Pancreas (tissue), 10 donors: ENCODE measurements at regions not wholly inside any gene's neighbourhood (a gene's known extent, or its start where the extent isn't known, plus 50 kb on each side); places are given as distances from the start of the nearest gene placed in this dataset.

ENCODE experiments used
- ATAC-seq, 4 donors: fragments of 200-7000 bp; cut with Tn5 transposase; one replicate each; pipeline versions ENCODE4 v1.8.0 to v1.9.1; 2020; ENCODE audit warnings: mild to moderate bottlenecking in 4 of 4, moderate library complexity in 4 of 4
- DNase-seq, 6 donors: peaks; one replicate each; pipeline ENCODE4 v3.0.0-alpha.2; 2020
- FAIRE-seq: peaks from 2 replicates; lab custom pipeline; 2012; peaks lifted over from hg19 to GRCh38; lab: Jason Lieb, UNC
- H3K27ac ChIP-seq, 4 donors: fragments of 200-600 bp; sonication (generic); 1 replicate in 3 of 4; 2 replicates in 1 of 4; pipeline versions ENCODE4 v1.5.0 to v1.8.0; 2020
- H3K27me3 ChIP-seq, 4 donors: fragments of 200-600 bp; one replicate each; pipeline ENCODE4 v1.8.0; 2021
- H3K36me3 ChIP-seq, 3 donors: fragments of 200-600 bp; sonication (generic) in 1 of 3; one replicate each; pipeline versions ENCODE4 v1.5.0 to v1.8.0; 2020 to 2021
- H3K4me1 ChIP-seq, 3 donors: fragments of 200-600 bp; one replicate each; pipeline ENCODE4 v1.8.0; 2021
- H3K4me3 ChIP-seq, 4 donors: fragments of 200-600 bp; sonication (generic) in 2 of 4; one replicate each; pipeline versions ENCODE4 v1.5.0 to v1.8.0; 2020 to 2021
- H3K9me3 ChIP-seq, 4 donors: fragments of 200-600 bp; one replicate each; pipeline ENCODE4 v1.8.0; 2021
- WGBS, 2 donors: extraction: QIAGEN DNeasy Blood & Tissue Kit; methylation state at CpG; one replicate each; pipeline ENCODE4 v1.1.7; 2013; 5-methylcytosine and 5-hydroxymethylcytosine counted together
- intact Hi-C, 3 donors: fragments of 100-400 bp; cut with DNase I; formaldehyde crosslinking; loops; one replicate each; pipeline versions ENCODE4 v1.11.1 to v1.14.2; 2022
- TF ChIP-seq, protein P1 (sequence below), 4 donors: fragments of 200-600 bp; sonication (generic) in 3 of 4; IDR thresholded peaks; one replicate each; pipeline versions ENCODE4 v1.5.0 to v1.8.0; 2021; ENCODE audit warnings: antibody characterized with exemption in 4 of 4
- donor health status: healthy with polysubstance abuse.
- donor health status: DM: no; HTN: no; CAD: no; lungs with moderate emphysema.
- donor health status: DM: no; HTN: no; CAD: no.
- donor health status: control.
- donor health status: control.
- donor health status: Bipolar disorder and iron deficiency.
- donor health status: DM: yes; HTN: yes; CAD: no.
- donor health status: DM: no; HTN: no; CAD: no.
- donor health status: DM: no; HTN: no; CAD: no.
- donor health status: DM: yes; HTN: yes; CAD: no.

DNA sequence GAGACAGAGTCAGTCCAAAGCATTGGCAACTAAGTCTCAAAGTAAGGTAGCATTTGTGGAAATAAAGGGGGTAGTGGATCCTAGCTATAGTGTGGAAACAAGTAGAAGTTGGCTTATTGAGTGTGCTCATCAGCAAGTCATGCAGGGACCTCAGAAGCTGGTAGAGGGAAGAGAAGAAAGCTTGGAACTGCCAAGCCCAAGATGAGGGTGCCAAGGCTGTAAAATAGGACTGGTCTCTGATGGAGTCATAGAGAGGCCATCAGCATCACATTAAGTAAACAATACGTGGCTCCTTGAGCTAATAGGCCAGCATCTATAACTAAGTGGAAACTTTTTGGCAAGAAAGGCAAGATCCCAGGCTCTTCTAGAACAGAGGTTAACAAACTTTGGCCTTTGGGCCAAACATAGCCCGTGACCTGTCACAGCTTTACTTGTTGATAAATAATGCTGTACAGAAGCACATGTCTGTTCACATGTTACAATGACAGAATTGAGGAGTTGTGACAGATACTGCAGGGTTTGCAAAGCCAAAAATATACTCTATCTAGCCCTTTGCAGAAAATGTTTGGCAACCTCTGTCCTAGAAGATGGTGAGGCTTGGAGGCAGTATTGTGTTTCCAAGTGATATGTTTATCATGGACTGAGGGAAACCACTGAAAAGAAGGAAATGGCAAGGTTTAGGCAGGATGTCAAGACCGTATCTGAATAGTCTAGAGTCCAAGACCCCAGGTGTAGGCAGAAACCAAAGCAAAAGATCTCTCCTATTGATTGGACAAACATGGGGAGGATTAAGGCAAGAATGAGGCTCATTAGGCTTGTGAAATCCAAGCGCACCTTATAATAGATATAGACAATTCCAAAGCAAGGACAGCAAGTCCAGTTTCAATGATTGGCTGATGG, 62.5 kb upstream of the CD44 start:
- H3K36me3 ChIP-seq, result no peaks in the 10 kb centered on the region
- no peaks in the 10 kb centered on the region for H3K9me3 ChIP-seq
- 53 to 57% methylated on average over 4 of the region's 4 CpGs for WGBS, 2 donors
- no peak overlapping the region for H3K27ac ChIP-seq
- no peak overlapping the region for H3K4me3 ChIP-seq
- peak in 2 of 4 donors; percentile 61 to 80 for ATAC-seq
- no peak for FAIRE-seq
- DNase-seq, result no peak
- H3K4me1 ChIP-seq, result peaks cover 0 to 7% (median 0%) of the 10 kb centered on the region in 3 donors
- intact Hi-C loops, result no loop called here
- no peaks in the 10 kb centered on the region for H3K27me3 ChIP-seq
- TF ChIP-seq, protein P1, sequence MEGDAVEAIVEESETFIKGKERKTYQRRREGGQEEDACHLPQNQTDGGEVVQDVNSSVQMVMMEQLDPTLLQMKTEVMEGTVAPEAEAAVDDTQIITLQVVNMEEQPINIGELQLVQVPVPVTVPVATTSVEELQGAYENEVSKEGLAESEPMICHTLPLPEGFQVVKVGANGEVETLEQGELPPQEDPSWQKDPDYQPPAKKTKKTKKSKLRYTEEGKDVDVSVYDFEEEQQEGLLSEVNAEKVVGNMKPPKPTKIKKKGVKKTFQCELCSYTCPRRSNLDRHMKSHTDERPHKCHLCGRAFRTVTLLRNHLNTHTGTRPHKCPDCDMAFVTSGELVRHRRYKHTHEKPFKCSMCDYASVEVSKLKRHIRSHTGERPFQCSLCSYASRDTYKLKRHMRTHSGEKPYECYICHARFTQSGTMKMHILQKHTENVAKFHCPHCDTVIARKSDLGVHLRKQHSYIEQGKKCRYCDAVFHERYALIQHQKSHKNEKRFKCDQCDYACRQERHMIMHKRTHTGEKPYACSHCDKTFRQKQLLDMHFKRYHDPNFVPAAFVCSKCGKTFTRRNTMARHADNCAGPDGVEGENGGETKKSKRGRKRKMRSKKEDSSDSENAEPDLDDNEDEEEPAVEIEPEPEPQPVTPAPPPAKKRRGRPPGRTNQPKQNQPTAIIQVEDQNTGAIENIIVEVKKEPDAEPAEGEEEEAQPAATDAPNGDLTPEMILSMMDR (IDR thresholded peaks at IDR 0.05), result no peak

DNA sequence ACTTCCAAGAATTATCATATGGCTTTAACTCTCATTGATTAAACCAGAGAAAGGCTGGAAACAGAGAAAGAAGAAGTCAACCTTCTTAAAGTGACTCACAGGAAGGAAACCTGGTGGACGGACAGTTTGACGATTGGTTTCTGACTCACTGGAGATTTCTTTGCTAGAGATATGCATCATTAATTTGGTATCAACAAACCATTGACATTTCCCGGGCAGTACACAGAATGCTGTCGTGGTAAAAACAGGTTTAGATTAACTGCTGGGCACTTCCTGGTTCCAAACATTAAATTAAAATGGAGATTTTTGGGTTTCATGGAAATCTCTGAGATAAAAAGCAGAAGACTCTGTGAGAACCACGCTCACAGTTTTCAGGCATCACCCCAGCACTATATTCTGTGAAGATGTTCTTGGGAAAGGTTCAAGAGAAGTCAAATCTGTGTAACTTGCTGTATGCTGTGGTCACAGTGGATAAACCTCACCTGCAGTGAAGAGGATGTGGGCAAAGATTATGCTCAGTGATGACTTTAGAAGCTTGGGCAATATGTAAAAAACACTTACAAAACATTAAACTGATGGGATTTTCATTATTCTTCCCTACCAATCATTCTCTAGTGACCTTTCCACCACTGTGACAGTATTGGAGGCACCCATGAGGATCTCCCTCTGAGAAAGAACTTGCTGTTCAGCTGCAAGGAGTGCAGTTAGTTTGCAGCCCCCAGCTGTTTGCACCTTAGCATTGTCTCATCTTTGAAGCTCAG, 61.1 kb upstream of the CD44 start:
- TF ChIP-seq, protein P1 (IDR thresholded peaks at IDR 0.05), result no peak
- H3K27me3 ChIP-seq, result no peaks in the 10 kb centered on the region
- no peaks in the 10 kb centered on the region for H3K9me3 ChIP-seq
- 56 to 62% methylated on average over 5 of the region's 5 CpGs for WGBS, 2 donors
- no peaks in the 10 kb centered on the region for H3K36me3 ChIP-seq
- H3K27ac ChIP-seq, result no peak overlapping the region
- no peak for FAIRE-seq
- H3K4me1 ChIP-seq, result peaks cover 1 to 19% (median 8%) of the 10 kb centered on the region in 3 donors
- intact Hi-C loops, result no loop called here
- peak in 1 of 4 donors; percentile 39 for ATAC-seq
- no peak for DNase-seq
- H3K4me3 ChIP-seq, result no peak overlapping the region

DNA sequence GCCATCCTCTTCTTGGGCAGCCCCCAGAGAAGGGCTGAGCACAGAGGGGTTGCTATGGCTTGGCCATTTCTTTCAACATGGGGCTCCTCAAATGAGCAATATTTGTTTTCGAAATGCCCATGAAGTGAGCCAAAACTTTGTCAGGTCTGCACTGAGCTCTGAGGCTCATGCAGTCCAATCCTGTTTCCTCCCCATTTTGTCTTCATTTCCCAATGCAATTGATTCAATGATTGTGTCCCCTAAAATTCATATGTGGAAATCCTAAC, 60.6 kb upstream of the CD44 start:
- FAIRE-seq (no peak), ATAC-seq (no peak), DNase-seq (no peak)
- H3K9me3 ChIP-seq, result no peaks in the 10 kb centered on the region
- H3K4me1 ChIP-seq, result peaks cover 6 to 22% (median 13%) of the 10 kb centered on the region in 3 donors
- TF ChIP-seq, protein P1 (IDR thresholded peaks at IDR 0.05), result no peak
- intact Hi-C loops, result no loop called here
- WGBS, 2 donors, result 98 to 100% methylated on average over 1 of the region's 1 CpG
- H3K27ac ChIP-seq, result no peak overlapping the region
- H3K27me3 ChIP-seq, result no peaks in the 10 kb centered on the region
- H3K36me3 ChIP-seq, result no peaks in the 10 kb centered on the region
- H3K4me3 ChIP-seq, result no peak overlapping the region

DNA sequence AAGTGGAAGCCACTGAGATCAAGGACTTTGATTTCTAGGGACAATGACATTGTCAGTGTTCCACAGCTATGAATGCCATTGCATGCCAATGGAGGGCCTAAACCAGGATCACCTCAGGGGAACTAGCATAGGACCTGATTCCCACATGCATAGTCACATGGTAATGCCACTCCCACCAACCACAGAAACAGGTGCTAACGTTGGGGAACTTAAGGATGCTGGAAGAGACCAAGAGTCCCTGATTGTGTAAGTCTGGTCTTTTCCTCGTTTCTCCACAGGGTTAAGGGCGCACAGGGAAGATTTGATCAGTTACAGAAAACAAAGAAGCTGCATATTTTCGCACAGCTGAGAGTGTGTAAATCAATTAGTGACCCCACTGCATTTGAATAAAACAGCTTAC, 59.4 kb upstream of the CD44 start:
- H3K36me3 ChIP-seq, result no peaks in the 10 kb centered on the region
- no peaks in the 10 kb centered on the region for H3K9me3 ChIP-seq
- DNase-seq (no peak), FAIRE-seq (no peak), ATAC-seq (no peak)
- no peaks in the 10 kb centered on the region for H3K27me3 ChIP-seq
- H3K4me3 ChIP-seq, result no peak overlapping the region
- no peak overlapping the region for H3K27ac ChIP-seq
- intact Hi-C loops, result no loop called here
- WGBS, 2 donors, result 85 to 86% methylated on average over 4 of the region's 4 CpGs
- TF ChIP-seq, protein P1 (IDR thresholded peaks at IDR 0.05), result no peak
- H3K4me1 ChIP-seq, result peaks cover 8 to 27% (median 15%) of the 10 kb centered on the region in 3 donors
